AML-193 (cell line): ENCODE measurements at regions not wholly inside any gene's neighbourhood (a gene's known extent, or its start where the extent isn't known, plus 50 kb on each side); places are given as distances from the start of the nearest gene placed in this dataset.

Experiments
- DNase-seq, 2 experiments: peaks; one replicate each; lab custom pipeline; 2025; lab: John Stamatoyannopoulos, UW

DNA sequence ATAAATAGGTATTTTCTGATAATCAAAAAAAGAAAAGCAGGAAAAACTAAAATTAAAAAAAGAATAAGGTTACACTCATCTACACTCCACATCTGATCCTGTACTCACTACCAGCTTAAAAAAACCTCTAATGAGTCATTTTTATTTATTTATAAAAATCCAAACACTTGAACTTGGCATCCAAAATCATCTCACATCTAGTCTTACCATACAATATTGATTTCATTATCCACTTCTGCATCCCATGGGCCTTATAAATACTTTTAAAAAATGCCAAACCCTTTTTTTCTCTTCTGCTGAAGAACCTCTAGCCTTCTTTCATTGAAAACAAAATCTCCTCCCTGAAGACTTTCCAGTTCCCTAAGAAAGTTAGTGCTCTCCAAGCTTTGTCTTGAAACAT is 109.7 kb downstream of the TMTC3 start:
- DNase-seq: no peak

DNA sequence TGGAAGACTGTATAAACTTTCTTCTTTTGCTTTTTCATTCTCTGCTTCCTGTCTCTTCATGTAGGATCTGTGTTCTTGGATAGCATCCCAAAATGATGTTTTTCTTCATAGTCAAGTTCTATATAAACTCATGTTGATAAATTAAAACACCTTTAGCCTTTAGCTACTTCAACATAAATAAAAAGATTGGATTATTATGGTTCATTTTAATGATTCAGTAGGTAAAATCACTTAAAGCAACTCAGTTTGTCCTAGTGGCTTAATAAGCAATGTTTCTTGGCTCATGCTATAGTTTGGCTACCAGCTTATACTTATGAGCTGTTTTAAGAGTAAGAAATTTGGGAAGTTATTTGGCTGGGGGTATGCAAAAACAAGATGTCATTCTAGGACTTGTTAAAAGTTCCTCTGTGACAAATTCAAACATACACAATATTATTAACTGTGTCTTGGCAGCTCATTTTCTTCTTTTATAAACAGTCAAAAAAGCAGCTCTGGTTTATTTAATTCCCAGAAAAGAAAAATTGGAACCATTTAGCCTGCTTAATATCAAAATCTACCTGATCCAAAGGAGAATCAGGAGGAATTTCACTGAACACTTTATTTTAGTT is 111.4 kb downstream of the TMTC3 start:
- DNase-seq: no peak

DNA sequence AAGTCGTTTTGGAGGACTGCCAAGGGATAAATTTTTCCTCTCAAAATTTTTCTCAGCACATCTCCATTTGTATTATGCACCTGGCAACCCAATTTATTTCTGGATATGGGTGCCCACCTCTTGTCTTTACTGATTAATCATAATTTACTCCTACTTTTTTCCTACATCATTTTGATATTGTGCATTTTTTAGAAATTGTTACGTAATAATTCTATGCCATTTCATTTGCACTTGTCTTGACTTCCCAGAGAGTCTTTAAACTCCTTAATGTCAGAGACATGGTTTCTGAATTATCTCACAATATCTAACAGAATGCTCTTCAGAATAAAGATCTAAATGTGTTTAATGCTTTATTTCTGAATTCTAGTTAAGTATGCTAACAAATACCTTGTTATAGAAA is 113.1 kb downstream of the TMTC3 start:
- DNase-seq: no peak

DNA sequence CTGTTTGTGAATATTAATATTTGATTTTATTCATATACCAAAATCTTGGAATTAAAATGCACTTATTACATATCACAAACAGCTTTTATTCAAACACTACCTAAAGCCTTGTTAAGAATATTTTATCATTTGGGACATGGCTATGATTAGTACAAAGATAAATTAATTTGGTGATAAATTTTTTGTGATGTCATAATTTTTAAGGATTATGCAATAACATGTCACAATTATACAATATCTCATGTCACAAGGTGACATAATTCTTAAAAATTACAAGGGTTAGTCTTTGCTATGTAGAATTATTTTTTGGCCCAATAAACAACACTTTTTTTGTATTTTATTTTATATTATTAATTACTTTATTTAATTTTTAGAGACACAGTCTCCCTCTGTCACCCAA is 113.7 kb downstream of the TMTC3 start:
- no peak for DNase-seq

DNA sequence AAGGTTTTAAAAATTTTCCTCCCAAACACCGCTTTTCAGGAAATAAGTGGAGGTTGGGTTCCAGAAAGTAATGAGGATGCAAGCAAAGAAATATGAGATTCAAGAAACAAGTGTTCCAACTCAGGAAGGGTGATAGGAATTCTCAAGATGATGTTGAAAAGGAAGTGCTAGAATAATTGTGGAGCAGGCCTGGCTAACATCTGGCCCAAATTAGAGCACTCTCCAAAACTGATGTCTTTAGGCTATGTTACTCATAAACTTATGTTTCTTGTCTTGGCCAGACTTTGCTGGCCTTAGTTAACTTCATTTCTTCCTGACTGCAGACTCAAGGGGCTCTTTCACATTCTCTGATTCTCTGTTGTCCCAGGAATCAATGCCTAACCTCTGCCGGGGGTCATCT is 116.3 kb downstream of the TMTC3 start:
- DNase-seq: no peak

DNA sequence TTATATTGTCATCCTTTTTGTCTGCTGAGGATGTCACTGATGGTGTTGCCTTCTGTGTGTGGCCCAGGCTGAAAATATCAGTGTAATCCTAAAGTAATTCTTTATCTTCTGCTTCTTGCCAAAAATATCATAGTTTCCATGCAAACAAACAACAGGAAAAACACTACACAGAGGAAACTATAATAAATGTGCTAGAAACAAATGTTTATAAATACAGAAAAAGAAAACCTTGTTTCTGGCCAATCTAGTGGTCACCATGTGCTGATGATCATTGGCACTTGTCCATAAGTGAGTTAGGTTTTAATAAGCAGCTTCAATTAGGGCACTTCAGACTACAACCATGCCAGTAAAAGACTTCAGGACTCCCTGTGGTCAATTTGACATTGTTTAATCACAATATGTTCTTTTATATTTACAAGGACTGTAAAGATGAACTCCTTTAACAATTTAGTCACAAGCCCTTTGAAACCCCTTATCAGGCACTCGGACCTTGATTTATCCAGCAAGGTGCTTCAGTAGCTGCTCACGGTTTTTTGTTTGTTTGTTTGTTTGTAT is 124.8 kb downstream of the TMTC3 start:
- DNase-seq: no peak

DNA sequence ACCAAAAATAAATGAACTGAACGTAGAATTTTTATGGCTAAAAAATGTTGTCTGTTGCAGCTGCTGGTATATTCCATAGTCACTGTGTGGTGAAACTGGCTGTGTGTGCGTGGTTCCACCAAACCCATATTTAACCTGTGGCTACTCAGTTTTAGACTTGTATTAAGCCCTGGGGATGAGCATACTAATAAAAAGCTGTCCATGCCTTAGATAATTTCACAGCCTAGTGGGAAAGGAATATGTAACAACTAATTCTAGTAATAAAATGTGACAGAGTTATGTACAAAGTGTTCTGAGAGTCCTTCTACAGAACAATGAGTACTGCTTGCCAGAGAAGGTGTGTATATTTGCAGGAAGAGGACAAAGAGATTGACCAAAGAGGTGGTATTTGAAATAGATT is 125.5 kb downstream of the TMTC3 start:
- no peak for DNase-seq

DNA sequence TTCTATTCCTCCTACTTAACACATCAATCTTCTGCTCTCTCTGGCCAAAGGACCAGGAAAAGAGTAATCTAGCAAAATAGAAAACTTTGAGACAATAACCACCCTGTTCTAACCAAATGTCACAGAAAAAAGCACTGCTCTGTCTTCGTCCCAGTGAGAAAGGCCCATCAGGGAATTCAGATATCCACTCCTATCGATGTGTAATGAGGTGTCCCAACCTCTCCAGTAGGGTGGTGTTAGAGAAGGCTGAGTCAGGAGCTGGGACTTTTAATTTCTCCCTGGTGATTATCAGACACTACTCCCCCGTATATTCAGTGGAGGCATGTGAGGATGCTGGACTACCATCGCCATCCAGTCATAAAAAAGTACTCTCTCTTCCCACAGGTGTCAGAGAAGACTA is 130.3 kb downstream of the TMTC3 start:
- DNase-seq: no peak

DNA sequence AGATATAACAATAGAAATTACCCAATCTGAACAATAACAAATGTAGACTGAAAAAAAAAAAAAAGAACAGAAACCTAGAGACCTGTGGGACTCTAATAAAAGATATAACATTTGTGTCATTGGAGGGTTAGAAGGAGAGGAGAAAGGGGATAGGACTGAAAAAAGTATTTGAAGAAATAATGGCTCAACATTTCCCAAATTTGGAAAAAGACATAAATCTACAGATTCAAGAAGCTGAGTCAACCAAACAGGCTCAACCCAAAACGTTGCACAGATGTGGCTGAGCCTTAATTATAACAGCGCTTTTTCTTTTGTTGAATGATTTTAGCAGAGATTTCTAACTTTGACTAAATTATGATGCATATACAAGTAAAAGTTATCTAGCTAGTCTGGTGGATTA is 131.3 kb downstream of the TMTC3 start:
- no peak for DNase-seq

DNA sequence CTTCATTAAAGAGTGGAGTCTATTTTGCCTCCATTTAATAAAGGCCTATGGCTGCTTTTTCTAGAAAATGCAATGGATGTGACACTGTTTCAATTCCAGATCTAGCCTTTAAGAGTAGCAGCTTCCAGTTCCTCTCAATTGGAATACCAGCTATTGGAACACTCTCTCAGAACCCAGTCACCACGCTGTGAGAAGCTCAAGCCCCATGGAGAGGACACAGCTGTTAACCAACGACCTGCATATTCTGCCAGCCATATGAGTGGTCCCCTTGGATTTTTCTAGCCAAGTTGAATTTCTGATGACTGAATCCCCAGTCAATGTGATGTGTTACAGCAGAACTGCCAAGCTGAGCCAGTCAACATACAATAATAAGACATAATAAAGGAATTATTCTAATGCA is 131.8 kb downstream of the TMTC3 start:
- DNase-seq: no peak

DNA sequence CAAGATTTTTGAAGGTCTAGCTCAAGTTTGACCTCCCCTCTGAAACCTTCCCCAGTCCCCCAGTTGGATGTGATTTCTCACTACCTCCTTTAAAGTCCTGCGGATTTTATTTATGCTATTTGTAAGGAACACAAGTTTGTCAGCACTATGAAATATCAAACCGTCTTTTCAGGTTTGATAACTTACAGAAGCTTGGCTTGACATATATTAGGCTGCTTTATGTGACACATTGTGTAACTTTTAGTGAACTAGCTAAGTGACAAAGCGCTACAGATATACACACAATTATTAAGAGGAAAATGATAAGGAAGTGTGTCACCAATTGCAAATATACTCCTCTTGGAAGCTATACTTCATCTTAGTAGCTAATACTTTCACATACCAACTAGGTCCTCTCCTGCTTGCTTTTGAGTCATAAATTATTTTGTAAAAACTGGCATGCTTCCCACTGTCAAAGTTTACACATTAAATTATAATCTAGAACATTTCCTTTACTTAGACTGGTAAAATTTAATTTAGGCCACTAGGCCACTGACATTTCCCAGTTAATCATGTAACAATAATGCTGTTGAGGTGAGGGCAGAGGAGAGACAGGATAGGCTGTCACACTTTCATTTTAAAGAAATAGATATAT is 149.5 kb downstream of the TMTC3 start:
- DNase-seq: no peak

DNA sequence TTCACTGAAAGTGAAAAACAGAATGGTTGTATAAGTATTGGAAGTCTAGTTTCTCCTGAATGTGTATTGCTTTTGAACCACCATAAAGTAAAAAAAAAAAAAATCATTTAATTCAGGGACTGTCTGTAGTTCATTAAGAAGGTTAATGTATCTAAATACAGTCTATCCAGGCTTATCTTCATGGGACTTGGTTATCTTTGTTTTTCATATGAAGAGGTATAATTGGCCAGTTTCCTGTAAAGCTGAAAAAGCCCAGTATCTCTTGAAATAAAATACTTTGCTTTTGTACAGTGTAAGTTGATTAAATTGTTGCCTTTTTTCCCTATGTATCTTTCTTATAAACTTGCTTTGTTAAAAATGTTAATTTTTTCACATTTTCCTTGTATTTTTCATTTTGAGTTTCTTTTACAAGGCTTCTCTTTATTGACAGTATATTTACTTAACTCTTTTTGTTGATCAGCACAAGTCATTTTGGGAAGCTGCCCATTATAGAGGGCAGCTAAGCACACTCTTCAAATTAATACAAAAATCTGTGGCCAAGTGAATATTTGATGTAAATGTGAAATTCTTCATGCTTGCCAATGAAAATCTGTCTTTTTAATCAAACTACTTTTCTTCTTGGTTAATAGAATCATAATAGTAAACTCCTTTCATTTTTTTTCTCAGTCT is 156.0 kb downstream of the TMTC3 start:
- no peak for DNase-seq

DNA sequence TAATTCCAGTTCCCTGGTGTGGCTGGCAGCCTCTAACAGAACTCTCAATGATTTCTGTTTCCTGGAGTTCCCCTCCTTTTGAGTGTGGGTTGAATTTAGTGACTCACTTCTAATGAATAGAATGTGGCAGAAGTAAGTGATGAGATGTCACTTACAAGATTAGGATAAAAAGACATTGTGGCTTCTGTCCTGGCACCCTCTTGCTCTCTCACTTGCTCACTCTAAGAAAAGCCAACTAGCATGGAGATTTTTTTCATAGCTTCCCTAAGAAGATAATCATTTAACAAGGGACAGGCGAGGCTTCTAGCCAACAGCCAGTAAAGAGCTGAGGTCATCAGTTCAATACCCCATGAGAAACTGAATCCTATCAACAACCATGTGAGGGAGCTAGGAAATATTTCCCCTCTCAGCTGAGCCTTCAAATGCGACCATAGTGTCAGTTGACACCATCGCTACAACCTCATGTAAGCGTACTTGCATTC is 156.7 kb downstream of the TMTC3 start:
- no peak for DNase-seq

DNA sequence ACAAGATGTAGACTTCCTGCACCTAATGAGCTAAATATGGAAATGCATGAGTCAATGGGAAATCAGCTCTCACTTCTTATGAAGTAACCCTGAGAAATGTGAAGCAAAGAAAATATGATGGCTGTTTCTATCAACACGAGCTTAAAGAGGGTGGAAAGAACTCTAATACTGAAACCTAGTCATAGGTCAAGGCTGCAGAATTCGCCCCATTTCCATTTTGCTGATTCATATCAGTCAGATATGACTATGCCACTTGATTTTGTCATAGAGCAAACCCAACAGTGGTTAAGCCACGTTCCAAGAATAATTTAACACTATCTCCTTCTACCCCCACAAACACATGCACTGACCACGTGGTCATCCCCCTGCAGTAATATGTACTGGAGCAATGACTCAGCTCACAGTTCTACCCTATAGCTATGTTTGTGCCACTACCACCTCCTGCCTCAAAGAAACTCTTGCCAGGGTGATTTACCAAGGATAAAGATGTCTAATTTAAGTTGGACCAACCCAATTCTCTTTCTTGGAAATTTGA is 157.5 kb downstream of the TMTC3 start:
- DNase-seq: no peak

DNA sequence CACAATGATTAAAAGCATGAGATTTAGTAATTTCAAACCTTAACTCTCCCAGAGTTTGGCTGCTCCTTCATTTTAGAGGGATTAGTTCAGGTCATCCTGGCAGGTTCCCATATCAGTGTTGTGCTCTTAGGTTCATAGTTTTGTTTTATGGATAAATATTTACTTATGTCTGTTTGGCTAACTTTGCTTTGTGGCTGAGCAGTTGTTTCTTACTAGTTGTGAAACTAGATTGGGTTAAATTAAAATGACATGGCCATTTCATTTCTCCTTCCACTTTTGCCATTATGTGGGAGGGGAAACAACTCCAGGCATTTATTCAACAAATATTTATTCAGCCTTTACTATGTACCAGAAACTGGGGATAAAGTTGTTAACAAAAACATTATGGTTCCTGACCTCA is 158.8 kb downstream of the TMTC3 start:
- no peak for DNase-seq

DNA sequence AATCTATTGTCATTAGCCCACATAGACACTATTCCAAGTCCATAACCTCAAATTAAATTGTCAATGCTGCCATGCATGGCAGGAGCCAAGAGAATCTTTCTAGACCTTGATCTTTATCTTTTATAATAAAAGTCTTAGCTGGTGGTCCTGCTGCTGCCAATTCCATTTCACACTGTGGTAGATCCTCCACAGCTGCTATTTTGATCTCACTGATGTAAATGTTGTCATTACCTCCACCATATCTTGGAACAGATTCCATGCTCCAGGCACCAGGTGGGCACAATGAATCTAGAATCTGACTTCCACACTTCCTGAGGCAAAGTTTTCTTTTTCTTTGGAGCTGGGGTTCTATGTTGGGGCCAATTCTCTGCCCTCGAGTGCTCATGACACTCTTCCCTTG is 161.2 kb downstream of the TMTC3 start:
- no peak for DNase-seq

DNA sequence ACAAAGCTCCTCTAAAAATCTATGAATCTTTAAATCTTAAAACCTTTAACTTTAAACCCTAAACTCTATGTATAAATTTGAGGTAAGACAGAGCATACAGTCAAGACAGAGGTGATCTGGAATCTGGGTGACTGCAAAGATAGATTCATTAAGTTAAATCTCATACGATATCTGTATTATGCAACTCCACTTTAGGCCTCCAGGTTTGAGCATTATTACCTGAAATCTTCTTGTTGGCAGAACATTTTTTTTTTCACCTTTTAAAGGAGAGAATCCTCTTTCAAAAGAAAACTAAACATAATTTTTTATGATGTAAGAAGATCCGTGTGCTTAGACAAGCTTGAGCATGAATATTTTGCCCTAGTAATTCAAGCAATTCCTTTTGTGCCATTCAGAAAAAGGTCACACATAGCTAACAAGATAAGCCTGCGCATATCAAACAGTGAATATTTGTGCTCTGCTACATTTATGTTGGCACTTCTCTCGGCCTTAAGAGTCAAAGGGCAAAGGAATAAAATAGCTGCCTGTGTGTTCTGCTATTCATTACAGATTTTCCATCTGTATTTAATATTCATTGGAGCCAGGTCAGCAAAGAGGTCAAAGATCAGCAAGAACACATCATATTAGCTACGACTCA is 163.3 kb downstream of the TMTC3 start:
- no peak for DNase-seq

DNA sequence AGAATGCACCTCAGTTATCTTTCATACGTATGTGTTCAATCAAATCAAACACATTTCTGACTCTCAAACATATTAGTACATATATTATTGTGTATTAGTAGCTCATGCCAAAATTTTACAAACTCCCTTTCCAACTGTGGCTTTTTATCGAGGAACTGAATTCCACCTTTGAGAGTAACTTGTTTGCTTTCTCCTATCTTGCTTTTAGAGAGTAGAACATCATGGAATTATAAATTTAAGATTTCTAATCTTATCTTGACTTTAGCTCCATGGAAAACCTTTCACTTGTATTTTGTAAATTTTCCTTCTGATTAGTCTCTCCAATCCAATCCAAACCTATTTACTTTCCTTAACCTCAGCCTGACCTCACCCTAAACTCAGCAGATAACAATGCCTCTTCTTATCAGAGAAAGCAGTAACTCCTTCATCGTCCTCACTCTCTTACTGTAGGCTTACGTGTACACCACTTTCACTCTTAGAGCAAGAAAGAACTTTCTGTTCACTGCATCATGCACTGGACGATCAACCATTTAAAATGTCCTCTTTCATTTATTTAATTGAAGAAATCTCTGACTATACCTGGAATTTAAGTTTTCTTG is 164.5 kb downstream of the TMTC3 start:
- DNase-seq: no peak

DNA sequence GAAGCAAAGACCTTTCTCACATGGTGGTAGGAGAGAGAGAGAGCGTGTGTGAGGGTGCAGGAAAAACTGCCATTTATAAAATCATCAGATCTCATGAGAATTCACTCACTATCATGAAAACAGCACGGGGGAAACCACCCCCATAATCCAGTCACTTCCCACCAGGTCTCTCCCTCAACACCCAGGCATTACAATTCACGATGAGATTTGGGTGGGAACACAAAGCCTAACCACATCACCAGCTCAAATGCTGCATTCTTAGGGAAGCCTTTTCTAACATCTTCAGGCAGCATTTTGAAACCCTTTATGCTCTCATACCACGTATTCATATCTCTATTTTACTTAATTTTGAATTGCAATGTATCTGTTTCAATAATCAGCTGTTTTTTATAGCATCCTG is 165.9 kb downstream of the TMTC3 start:
- no peak for DNase-seq

DNA sequence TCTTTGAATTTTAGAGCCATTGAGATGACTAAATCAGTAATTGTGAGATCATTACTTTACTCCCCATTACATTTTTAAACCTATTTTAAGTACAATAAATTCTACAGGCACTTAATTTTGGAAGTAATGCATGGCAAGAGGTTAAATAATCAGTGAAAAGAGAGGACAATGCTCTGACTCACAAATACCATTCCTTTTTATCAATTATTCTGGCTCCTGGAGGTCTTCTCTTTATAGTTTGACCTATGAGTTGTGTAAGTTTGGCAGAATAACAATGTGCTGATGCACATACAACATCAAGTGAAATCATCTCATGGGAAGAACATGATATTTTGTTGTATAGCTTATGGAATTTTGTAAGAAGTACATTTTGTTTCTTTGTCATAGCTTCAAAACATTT is 166.7 kb downstream of the TMTC3 start:
- no peak for DNase-seq

DNA sequence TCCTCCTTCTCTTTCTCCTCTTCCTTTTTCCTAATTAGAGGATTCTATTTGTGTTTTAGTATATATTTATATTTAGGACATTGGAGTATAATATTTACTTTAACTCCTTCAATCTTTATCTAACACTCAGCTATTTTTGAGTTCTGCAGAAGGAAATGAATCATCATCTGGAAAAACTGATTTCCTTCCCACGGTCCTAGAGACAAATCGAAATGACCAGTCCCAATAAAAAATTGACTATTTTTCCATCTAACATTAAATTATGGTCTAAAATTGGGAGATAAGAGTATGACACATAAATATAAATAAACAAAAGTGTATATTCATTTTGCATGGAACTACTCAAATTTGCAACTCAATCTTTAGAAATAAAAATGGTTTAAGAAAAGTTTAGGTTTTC is 167.4 kb downstream of the TMTC3 start:
- DNase-seq: no peak

DNA sequence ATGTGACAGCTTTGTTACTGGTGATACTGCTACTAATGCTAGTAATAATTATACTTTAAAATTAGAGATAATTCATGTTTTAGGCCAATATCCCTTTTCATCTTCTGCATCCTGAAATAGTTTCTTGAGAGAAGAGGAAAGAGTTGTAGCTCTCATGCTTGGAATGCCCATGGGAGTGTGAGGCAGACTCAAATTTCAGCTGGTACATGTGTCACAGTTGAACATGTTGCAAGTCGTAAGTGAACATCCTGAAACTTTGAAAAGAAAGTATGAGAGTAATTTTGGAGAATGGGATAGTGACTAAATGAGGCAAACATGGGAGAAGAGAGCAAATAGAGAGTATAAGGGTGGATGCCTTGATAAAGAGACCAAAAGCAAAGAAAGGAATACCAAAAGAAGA is 168.0 kb downstream of the TMTC3 start:
- DNase-seq: no peak
